Small intestine (tissue), 7 donors: ENCODE measurements at regions not wholly inside any gene's neighbourhood (a gene's known extent, or its start where the extent isn't known, plus 50 kb on each side); places are given as distances from the start of the nearest gene placed in this dataset.

Source experiments
- DNase-seq, 2 donors: peaks; one replicate each; pipeline versions ENCODE4 v3.0.0 to v3.0.0-alpha.2; 2013
- FAIRE-seq: peaks from 2 replicates; lab custom pipeline; 2012; peaks lifted over from hg19 to GRCh38; lab: Jason Lieb, UNC
- H3K27ac ChIP-seq, 3 donors: one replicate each; pipeline ENCODE4 v1.5.1; 2013; ENCODE audit warnings: low read length in 2 of 3, mild to moderate bottlenecking in 2 of 3, control low read depth in 1 of 3, inconsistent platforms in 1 of 3, low read depth in 1 of 3, moderate library complexity in 1 of 3
- H3K27me3 ChIP-seq, 3 donors: one replicate each; pipeline ENCODE4 v1.6.1; 2013; ENCODE audit warnings: low read length in 3 of 3, inconsistent platforms in 1 of 3; ENCODE audit not compliant: control insufficient read depth in 3 of 3, insufficient read depth in 3 of 3
- H3K36me3 ChIP-seq, 3 donors: one replicate each; pipeline ENCODE4 v1.6.1; 2013; ENCODE audit warnings: low read length in 3 of 3, inconsistent platforms in 1 of 3, low read depth in 1 of 3, mild to moderate bottlenecking in 1 of 3, moderate library complexity in 1 of 3; ENCODE audit not compliant: control insufficient read depth in 3 of 3, insufficient read depth in 2 of 3
- H3K4me1 ChIP-seq, 3 donors: one replicate each; pipeline ENCODE4 v1.6.1; 2013; ENCODE audit warnings: low read length in 2 of 3, inconsistent platforms in 1 of 3, low read depth in 1 of 3, mild to moderate bottlenecking in 1 of 3, moderate library complexity in 1 of 3; ENCODE audit not compliant: control insufficient read depth in 3 of 3, insufficient read depth in 2 of 3
- H3K4me3 ChIP-seq, 3 donors: one replicate each; pipeline ENCODE4 v1.5.1; 2013; ENCODE audit warnings: low read length in 3 of 3, control low read depth in 1 of 3, inconsistent platforms in 1 of 3, low read depth in 1 of 3, mild to moderate bottlenecking in 1 of 3, moderate library complexity in 1 of 3
- H3K9me3 ChIP-seq, 2 donors: one replicate each; pipeline ENCODE4 v1.6.1; 2013; ENCODE audit warnings: low read depth in 1 of 2, low read length in 1 of 2; ENCODE audit not compliant: control insufficient read depth in 2 of 2, insufficient read depth in 1 of 2
- WGBS, 3 donors: extraction: QIAGEN DNeasy Blood & Tissue Kit; methylation state at CpG; one replicate each; pipeline ENCODE4 v1.1.7; 2013; 5-methylcytosine and 5-hydroxymethylcytosine counted together
- donor health status: healthy with polysubstance abuse.
- donor health status: control.
- donor health status: control.
- donor health status: Bipolar disorder and iron deficiency.
- donor health status: healthy.

DNA sequence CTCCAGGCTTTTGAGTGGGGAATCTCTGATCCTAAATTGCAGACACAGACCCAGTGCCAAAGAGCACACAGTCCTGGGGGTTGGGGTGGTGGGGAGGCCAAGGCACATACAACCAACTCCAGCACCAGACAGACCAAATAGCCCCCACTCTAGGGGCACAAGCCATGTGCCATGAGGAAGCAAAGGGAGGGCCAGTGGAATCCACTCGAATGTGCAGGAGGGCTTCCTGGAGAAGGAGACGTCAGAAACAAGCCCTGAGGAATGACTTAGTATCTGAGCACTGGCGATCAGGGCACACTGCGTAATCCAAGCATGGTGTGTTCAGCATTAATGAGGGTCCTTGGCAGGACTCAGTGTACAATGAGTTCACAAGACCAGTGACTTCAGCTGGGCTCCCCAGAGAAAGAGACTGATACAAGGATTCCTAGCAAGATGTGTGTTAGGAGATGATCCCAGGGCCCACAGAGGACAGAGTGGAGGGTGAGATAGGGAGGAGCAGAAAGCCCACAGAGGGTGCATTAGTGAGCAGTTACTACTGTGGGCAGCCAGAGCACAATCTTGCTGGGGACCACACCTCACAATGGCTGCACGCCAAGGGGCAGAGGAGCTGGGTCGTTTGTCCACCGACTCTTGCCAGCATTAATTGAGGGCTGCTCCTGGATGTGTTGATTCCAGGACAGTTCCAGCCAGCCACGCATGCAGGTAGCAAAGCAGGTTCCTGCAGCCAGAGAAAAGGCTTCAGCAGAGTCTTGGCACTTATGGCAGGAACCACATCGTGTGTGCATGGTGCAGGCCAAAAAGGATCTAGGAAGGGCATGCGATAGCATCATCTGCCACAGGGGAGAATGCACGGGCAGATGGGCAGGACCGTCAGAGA lies 152.6 kb upstream of the VSTM2B start:
- no peak for DNase-seq
- no peak overlapping the region for H3K27ac ChIP-seq
- H3K27me3 ChIP-seq = no peaks in the 10 kb centered on the region
- no peak for FAIRE-seq
- 76 to 85% (median 81%) methylated on average over 12 of the region's 12 CpGs for WGBS, 3 donors
- H3K4me1 ChIP-seq = no peaks in the 10 kb centered on the region
- no peak overlapping the region for H3K4me3 ChIP-seq
- H3K36me3 ChIP-seq = no peaks in the 10 kb centered on the region
- no peaks in the 10 kb centered on the region for H3K9me3 ChIP-seq

DNA sequence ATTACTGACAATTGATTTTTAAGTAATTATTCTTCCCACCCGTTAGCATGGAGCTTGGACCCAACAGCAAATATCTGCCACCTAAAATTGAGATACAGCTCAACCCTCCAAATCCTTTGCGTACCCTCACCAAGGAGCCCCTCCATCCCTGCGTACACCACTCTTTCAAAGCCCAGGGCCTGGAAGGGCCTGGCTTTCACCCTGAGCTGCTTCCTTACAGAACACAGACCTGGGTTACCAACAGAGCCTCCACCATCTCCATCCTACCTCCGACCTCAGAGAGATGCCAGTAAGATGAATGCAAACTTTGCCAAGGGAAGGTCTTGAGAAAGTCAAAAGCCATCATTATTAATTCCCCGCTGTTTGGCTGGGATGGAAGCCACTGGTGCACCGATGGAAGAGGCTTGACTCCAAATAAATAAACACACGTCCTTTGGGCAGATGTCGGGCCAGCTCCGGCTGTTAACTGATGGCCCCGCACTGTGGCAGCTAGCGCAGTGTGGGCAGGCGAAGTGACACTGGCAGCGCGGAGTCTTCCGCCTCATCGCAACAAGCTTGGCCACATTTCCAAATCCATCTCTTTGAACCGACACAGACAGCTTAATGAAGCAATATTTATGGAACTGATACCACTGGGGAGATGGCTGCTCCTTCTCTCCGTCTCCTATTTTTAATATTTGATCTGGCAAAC lies 150.2 kb upstream of the VSTM2B start:
- H3K4me1 ChIP-seq = no peaks in the 10 kb centered on the region
- no peak for FAIRE-seq
- 85 to 88% (median 87%) methylated on average over 18 of the region's 18 CpGs for WGBS, 3 donors
- no peaks in the 10 kb centered on the region for H3K36me3 ChIP-seq
- H3K9me3 ChIP-seq = no peaks in the 10 kb centered on the region
- H3K27me3 ChIP-seq = peaks cover 0 to 2% (median 0%) of the 10 kb centered on the region in 3 donors
- no peak overlapping the region for H3K4me3 ChIP-seq
- H3K27ac ChIP-seq = no peak overlapping the region
- no peak for DNase-seq

DNA sequence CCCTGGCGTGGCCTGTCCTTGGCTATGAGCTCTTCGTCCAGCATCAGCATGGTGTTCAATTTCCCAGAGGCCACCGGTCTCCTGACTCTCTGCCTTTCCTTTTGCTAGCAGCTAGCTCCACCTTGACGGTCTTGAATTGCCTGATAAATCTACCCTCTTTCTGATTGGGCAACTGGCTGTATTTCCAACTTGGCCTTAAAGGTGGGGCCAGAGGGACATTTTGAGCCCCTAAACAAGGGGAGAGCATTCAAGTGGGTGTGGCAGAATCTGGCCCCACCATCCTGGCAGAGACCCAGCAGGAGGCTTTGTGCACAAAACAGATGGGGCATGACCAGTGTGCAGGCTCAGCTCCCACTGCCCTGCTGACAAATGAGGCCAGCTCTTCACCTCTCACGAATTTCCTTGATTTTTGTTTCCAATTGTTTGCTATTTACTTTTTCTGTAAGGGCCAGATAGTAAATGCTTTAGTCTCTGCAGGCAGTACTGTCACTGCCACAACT lies 148.9 kb upstream of the VSTM2B start:
- no peaks in the 10 kb centered on the region for H3K9me3 ChIP-seq
- no peaks in the 10 kb centered on the region for H3K4me1 ChIP-seq
- no peak overlapping the region for H3K4me3 ChIP-seq
- H3K36me3 ChIP-seq = no peaks in the 10 kb centered on the region
- no peak for DNase-seq
- WGBS, 3 donors = 47 to 57% (median 55%) methylated on average over 5 of the region's 5 CpGs
- H3K27ac ChIP-seq = no peak overlapping the region
- FAIRE-seq = no peak
- peaks cover 0 to 2% (median 0%) of the 10 kb centered on the region in 3 donors for H3K27me3 ChIP-seq

DNA sequence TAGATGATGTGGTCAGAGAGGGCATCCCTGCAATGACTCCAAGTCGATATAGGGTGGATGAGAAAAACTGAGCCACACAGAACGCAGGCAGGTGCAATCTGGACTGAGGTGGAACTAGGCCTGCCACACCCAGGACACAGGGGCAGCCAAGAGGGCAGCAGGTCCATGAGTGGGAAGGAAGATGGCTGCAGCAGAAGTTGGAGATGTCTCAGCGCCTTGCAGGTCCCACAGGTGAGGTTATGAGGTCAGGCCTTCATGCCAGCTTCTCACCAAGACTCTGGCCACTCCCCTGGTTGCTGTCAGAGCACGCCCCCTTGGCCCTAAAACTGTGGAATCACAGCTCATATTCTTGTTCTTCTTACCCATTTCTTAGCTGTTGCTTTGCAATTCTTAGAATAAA lies 147.7 kb upstream of the VSTM2B start:
- no peak overlapping the region for H3K4me3 ChIP-seq
- no peak for DNase-seq
- no peaks in the 10 kb centered on the region for H3K9me3 ChIP-seq
- no peaks in the 10 kb centered on the region for H3K4me1 ChIP-seq
- 39 to 75% (median 43%) methylated on average over 4 of the region's 4 CpGs for WGBS, 3 donors
- no peak for FAIRE-seq
- peaks cover 0 to 2% (median 0%) of the 10 kb centered on the region in 3 donors for H3K27me3 ChIP-seq
- no peaks in the 10 kb centered on the region for H3K36me3 ChIP-seq
- no peak overlapping the region for H3K27ac ChIP-seq

DNA sequence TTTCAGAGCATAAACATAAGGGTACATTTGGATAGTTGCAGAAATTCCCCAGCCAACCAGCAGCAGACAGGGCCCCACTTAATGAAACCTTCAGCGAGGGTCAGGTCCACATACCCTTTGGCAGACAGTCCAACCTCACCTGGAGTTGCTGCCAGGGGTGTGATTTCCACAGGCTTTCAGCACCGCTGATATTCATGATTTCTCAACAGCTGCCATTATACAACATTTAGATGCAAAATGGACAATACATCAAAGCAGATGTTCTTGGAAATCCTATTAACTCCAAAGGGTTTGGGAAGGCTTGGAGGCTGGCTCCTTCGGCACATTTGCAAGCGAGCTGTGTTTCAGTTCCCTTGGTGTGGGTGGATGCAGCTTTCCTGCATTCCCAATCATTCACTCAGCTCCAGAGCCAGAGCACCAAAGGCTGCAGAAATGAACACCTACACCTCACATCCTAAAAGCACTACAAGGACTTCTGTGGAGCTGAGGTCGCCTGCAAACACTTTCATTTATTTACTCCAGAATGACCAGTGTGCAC lies 147.2 kb upstream of the VSTM2B start:
- WGBS, 3 donors = 60 to 73% (median 62%) methylated on average over 5 of the region's 5 CpGs
- DNase-seq = no peak
- H3K27ac ChIP-seq = no peak overlapping the region
- no peaks in the 10 kb centered on the region for H3K4me1 ChIP-seq
- no peaks in the 10 kb centered on the region for H3K36me3 ChIP-seq
- no peak for FAIRE-seq
- H3K4me3 ChIP-seq = no peak overlapping the region
- H3K27me3 ChIP-seq = peaks cover 0 to 2% (median 0%) of the 10 kb centered on the region in 3 donors
- H3K9me3 ChIP-seq = no peaks in the 10 kb centered on the region

DNA sequence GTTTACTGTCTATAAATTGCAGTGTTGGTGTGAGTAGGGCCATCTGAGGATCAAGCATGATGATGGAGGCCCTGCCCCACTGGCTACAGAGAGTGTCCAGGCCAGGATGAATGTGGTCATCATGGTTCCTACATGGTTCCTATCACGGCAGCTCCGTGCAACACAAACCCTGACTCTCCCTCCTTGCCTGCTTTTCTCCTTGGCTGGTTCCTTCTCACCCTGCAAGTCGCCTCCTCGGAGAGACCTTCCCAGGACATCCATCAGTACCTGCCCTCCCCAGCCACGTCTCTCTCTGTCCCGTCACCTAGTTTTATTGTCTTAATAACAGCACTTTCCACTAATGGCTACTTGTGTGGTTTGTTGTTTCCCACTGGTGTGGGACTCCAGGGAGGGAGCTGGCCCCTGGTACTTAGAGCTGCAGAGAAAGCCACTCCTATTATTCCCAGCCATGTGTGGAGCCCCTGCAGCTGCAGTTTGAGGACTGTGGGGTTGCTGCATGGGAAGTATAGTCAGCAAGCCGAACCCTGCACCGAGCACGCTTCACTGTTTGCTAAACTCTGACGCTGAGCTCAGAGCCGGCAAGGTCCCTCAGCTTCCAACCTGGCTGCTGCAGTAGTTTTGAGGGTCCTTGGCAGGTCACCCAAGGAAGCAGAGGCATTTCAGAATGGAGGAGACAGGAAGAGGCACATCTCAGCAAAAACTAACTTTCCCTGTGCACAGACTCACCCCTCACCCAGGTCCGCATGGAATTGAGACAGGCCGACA lies 146.4 kb upstream of the VSTM2B start:
- FAIRE-seq = no peak
- Histone ChIP-seq H3K36me3 (no peaks in the 10 kb centered on the region), H3K9me3 (no peaks in the 10 kb centered on the region)

DNA sequence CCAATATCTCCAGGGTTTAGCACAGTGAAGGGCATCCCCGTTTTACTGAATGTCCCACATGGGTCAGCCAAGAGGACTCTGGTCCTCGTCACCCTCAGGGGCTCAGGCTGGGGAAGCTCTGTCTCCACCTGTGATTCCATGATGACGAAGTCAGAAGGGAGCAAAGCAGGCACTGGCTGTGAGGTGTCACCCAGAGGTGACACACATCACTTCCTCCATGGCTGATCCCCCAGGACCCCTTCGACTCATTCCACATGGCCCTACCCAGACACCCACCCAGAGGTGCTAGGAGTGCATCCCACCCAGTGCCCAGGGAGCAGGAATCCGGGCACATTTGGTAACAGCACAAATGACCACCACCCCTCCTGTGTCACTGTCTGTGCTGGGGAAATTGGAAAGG lies 145.2 kb upstream of the VSTM2B start:
- Histone ChIP-seq H3K27ac (no peak overlapping the region), H3K36me3 (no peaks in the 10 kb centered on the region), H3K27me3 (peaks cover 0 to 2% (median 0%) of the 10 kb centered on the region in 3 donors), H3K9me3 (no peaks in the 10 kb centered on the region), H3K4me1 (no peaks in the 10 kb centered on the region), H3K4me3 (no peak overlapping the region)
- no peak for DNase-seq
- no peak for FAIRE-seq
- 73 to 77% (median 73%) methylated on average over 5 of the region's 5 CpGs for WGBS, 3 donors

More for the DNA sequence above, 146.4 kb upstream of the VSTM2B start:
- Histone ChIP-seq H3K4me1 (no peaks in the 10 kb centered on the region), H3K27me3 (peaks cover 0 to 2% (median 0%) of the 10 kb centered on the region in 3 donors), H3K27ac (no peak overlapping the region), H3K4me3 (no peak overlapping the region)
- DNase-seq = no peak
- WGBS, 3 donors = 53 to 64% (median 56%) methylated on average over 13 of the region's 13 CpGs
